ENCODE measurements at regions not wholly inside any gene's neighbourhood (a gene's known extent, or its start where the extent isn't known, plus 50 kb on each side); places are given as distances from the start of the nearest gene placed in this dataset.

GRCh38 chr5:8598996-8599395 is 730.0 kb downstream of the MTRR start:
- RAD21 ChIA-PET (ENCODE audit: unreplicated experiment) = no interaction called here
- no peaks in the 10 kb centered on the region for H3K27me3 ChIP-seq (replicated peaks in 1 of 2; ENCODE audit: control insufficient read depth in 2 of 2, insufficient read depth in 2 of 2, low read length in 1 of 2)
- H3K4me2 ChIP-seq (ENCODE audit: control insufficient read depth, insufficient read depth) = no peak overlapping the region
- no peaks in the 10 kb centered on the region for H3K4me1 ChIP-seq (ENCODE audit: control insufficient read depth, insufficient read depth, low read length)
- SMC1A ChIA-PET (ENCODE audit: uncharacterized antibody, unreplicated experiment) = no interaction called here
- no peaks in the 10 kb centered on the region for H3K36me3 ChIP-seq (ENCODE audit: control insufficient read depth in 2 of 2, insufficient read depth in 2 of 2, low read length in 1 of 2)
- H2AFZ ChIP-seq (ENCODE audit: control insufficient read depth, low read depth, low read length) = no peak overlapping the region
- H4K20me1 ChIP-seq (ENCODE audit: control insufficient read depth, insufficient read depth) = no peaks in the 10 kb centered on the region
- intact Hi-C loops (cut with micrococcal nuclease; ENCODE audit: unreplicated experiment) = no loop called here
- H3K27ac ChIP-seq (ENCODE audit: control insufficient read depth, insufficient read depth) = no peak overlapping the region
- in situ Hi-C loops (cut with MboI) = no loop called here
- no peak overlapping the region for H3K9ac ChIP-seq (ENCODE audit: control insufficient read depth, insufficient read depth, low read length)
- H3K79me2 ChIP-seq (ENCODE audit: control insufficient read depth, insufficient read depth, low read length) = no peaks in the 10 kb centered on the region
- H3K9me3 ChIP-seq (replicated peaks; ENCODE audit: control insufficient read depth, insufficient read depth, low read length) = no peaks in the 10 kb centered on the region
- BruUV-seq (replicated peaks) = no TSS peak
- POLR2A ChIA-PET = no interaction called here
- H3K4me3 ChIP-seq = no peak overlapping the region
- CTCF ChIA-PET = no interaction called here
- DNase-seq (ENCODE audit: low read depth, low spot score) (no peak), ATAC-seq (no peak), FAIRE-seq (no peak)
- 18% methylated on average over 2 of the region's 2 CpGs for WGBS (ENCODE audit: insufficient coverage, insufficient replicate concordance, low lambda C conversion rate, missing lambda C conversion rate)
- TF ChIP-seq TBL1XR1 (IDR thresholded peaks at IDR 0.05; ENCODE audit: low read depth, low read length) = no peak

- H3K9ac ChIP-seq (ENCODE audit: control insufficient read depth, insufficient read depth, low read length) = no peak overlapping the region
- no peaks in the 10 kb centered on the region for H3K27me3 ChIP-seq (replicated peaks in 1 of 2; ENCODE audit: control insufficient read depth in 2 of 2, insufficient read depth in 2 of 2, low read length in 1 of 2)
- FAIRE-seq (no peak), ATAC-seq (no peak), DNase-seq (ENCODE audit: low read depth, low spot score) (no peak)
- SMC1A ChIA-PET (ENCODE audit: uncharacterized antibody, unreplicated experiment) = interaction anchor here (0.7 kb wide), 1 partner anchor 372 kb away, joined by 3 read pairs; no protein-coding TSS in a partner anchor
- in situ Hi-C loops (cut with MboI) (no loop called here), intact Hi-C loops (cut with micrococcal nuclease; ENCODE audit: unreplicated experiment) (no loop called here)
- no TSS peak for BruUV-seq (replicated peaks)
- no peak overlapping the region for H2AFZ ChIP-seq (ENCODE audit: control insufficient read depth, low read depth, low read length)
- H3K4me3 ChIP-seq = no peak overlapping the region
- POLR2A ChIA-PET = no interaction called here
- H3K36me3 ChIP-seq (ENCODE audit: control insufficient read depth in 2 of 2, insufficient read depth in 2 of 2, low read length in 1 of 2) = no peaks in the 10 kb centered on the region
- H3K4me1 ChIP-seq (ENCODE audit: control insufficient read depth, insufficient read depth, low read length) = no peaks in the 10 kb centered on the region
- TF ChIP-seq EZH2 (IDR thresholded peaks at IDR 0.05; ENCODE audit: borderline replicate concordance, control insufficient read depth, low read depth, low read length) = no peak
- CTCF ChIA-PET = no interaction called here
- H3K9me3 ChIP-seq (replicated peaks; ENCODE audit: control insufficient read depth, insufficient read depth, low read length) = no peaks in the 10 kb centered on the region
- RAD21 ChIA-PET (ENCODE audit: unreplicated experiment) = no interaction called here
- H3K79me2 ChIP-seq (ENCODE audit: control insufficient read depth, insufficient read depth, low read length) = no peaks in the 10 kb centered on the region
- H3K27ac ChIP-seq (ENCODE audit: control insufficient read depth, insufficient read depth) = no peak overlapping the region
- H3K4me2 ChIP-seq (ENCODE audit: control insufficient read depth, insufficient read depth) = no peak overlapping the region
- H4K20me1 ChIP-seq (ENCODE audit: control insufficient read depth, insufficient read depth) = no peaks in the 10 kb centered on the region
These were observed 731.9 kb downstream of the MTRR start for GRCh38 chr5:8600843-8601242.

Data from GM12878 (cell line).